GM19452 (cell line): ENCODE measurements at regions not wholly inside any gene's neighbourhood (a gene's known extent, or its start where the extent isn't known, plus 50 kb on each side); places are given as distances from the start of the nearest gene placed in this dataset.

ENCODE experiments used
- ATAC-seq: cut with Tn5 transposase; IDR thresholded peaks from one replicate; pipeline ENCODE4 v1.9.1; 2021; ENCODE audit not compliant: unreplicated experiment

DNA sequence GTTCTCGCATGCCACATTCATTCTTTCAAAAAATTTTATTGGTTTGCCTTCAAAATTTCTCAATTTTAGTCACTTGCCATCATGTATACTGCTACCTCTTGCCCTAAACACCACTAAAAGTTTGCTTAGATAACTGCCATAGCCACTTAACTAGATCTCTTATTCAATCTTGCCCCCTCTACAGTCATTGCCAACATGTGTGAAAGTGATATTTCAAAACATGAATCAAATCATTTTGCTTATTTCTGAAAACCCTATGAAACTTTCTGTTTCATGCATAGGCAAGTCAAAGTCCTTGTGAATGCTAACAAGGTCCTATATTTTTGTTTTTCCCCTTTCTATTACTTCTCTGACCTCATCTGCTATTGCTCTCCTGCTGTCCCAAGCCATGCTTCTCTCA is 397.1 kb downstream of the KCNJ3 start:
- ATAC-seq, result no peak

DNA sequence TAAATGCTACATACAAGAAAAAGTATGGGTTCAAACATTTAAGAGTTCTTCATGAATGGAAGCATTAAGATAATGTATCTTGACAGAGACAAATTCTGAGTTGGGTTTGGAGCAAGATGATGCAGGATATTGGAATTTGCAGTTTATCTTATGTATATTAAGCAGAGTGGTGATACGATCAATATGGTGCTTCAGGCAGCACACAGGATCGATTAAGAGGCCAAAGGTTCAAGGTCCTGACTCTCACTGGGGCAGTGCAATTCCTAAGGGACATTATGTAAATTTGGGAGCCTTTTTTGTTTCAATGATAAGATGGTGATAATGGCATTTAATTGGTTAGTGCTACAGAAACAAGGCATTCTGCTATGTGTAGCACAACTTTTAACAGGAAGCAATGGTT is 381.9 kb downstream of the KCNJ3 start:
- ATAC-seq, result no peak

- no peak for ATAC-seq
Measured at GRCh38 chr2:155070489-155070888, 372.0 kb downstream of the KCNJ3 start.

GRCh38 chr2:155062922-155063258 is 364.4 kb downstream of the KCNJ3 start:
- ATAC-seq, result no peak

DNA sequence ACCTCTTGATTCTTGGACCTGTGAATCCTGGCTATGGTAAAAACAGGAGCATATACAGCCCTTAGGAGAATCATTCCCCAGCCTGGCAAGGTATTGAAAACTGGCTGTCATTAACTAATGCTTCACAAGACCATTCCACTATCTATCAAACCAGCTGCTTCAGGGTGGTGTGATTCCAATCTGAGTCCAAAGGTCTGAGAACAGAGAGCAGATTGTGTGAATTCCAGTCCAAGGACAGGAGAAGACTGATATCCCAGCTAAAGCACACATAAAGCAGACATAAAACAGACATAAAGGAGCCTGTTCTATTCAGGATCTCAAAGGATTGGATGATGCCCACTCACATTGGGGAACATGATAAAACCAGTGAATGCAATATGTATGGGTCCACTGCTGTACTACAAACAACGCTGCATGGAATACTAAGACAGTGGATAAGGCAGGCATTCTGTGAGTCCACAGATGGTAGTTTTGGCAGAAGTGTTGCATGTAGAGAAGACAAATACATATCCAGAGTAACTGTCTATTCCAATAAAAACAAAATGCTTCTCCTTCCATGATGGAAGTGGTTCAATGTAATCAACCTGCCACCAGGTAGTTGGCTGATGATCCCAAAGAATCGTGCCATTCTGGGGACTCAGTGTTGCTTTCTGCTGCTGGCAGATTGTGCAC is 363.9 kb downstream of the KCNJ3 start:
- no peak for ATAC-seq

- no peak for ATAC-seq
Measured at GRCh38 chr2:155060896-155061295, 362.4 kb downstream of the KCNJ3 start.

DNA sequence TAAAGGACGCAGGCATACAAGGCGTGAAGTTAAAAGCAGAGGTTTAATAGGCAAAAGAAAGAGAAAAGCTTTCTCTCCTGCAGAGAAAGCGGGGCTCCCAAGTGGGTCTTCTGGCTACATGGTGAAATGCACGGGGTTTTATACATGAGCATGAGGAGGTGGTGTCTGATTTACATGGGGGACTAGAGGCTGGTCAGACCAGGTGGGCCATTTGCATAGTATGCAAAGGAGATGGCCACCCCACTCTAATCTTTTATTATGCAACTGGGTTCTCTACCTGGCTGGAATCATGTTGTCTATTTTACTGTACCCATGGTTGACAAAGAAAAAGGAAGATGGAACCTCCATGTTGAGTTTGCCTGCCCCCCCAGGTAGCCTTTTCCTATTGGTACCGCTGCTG is 356.2 kb downstream of the KCNJ3 start:
- no peak for ATAC-seq

GRCh38 chr2:155043097-155043496 is 344.6 kb downstream of the KCNJ3 start:
- ATAC-seq, result no peak

GRCh38 chr2:155035308-155035707 is 336.8 kb downstream of the KCNJ3 start:
- no peak for ATAC-seq

DNA sequence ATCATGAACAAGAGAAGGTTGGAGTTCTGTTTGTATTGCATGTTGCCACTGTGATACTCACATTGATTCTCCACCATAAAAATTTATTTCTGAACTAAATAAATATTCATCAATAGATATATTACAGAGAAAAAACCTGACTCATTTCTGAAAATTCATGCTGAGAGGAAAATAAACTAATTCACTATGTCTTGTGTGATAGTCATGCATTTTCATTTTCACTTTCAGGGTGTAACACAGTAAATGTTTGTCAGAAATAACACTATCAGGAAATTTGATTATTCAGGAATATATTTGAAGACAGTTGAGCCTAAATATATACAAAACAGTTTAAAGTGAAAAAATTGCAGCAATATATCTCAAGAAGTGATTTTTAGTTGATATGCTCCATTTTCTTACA is 335.2 kb downstream of the KCNJ3 start:
- no peak for ATAC-seq

DNA sequence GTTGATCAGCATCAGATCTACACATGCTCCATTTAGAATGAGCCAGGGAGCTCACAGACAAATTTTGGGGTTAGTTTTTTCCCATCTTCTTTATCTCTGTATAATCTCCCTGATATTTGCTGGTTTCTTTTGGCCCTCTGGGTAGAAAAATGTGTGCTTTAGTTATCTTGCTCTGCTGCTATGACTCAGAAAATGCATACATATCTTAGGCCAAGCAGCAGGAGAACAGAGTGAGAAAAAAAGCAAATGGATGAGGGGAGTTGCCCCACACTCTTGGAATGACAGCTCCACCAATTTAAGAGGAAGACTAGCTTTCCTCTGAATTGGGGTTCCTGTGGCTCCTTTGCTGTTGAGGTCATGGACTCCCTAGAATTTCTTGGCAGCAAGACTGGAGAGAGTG is 331.8 kb downstream of the KCNJ3 start:
- no peak for ATAC-seq

DNA sequence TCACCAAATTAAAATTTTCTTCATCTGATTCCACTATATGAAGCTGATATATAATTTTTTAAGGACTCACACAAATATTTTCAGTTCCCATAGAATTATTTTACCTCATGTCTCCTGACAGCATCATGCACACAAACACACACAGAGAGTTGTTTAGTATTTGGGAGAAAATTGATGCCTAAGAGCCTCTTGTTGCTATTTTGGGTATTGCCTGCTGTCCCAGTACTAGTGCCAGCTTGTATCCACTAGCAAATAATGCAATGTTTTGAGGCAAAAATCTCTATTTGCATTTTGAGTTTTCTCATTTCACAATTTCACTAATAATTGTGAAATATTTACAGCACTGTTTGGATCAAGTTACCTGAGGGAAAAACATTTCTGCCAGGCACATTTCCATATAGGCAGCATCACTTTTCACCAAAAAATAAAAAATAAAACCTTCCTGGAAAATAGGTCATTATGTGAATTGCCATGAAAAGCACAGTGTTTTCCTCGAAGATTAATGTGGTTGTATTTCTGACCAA is 328.2 kb downstream of the KCNJ3 start:
- ATAC-seq, result no peak

DNA sequence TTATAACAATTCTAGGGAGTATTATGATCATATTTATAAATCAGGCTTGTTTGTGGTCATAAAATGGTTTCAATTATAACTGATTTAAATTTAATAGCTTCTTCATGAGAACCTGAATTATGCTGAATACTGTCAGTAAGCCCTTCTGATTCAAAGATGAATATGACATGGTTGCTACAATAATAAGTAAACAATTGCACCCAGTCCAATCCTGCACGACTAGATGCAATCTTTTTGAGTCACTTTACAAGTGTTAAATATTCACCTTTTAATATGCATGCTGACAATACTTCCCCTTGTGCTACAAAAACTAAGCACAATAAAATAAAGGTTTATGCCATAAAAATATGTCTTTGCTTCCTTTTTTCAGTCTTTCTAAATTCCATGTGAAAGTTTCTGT is 325.2 kb downstream of the KCNJ3 start:
- ATAC-seq, result no peak

DNA sequence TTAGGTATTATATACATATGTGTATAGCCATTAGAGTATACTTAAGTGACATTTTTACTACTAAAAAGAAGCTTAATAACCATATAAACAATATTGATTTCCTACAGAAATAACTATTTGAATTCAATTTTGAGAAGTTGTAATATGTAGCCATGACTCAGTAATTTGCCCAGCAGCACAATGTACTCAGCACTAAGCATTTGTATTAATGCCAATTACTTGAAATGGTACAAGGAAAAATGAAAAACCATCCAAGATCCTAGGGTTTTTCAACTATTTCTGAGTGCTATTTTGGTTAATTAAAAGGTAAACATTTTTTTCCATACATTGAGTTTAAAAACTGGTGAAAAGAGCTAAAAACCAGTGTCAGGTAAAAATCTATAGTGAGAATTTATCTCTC is 324.0 kb downstream of the KCNJ3 start:
- ATAC-seq, result no peak

GRCh38 chr2:155021618-155022017 is 323.1 kb downstream of the KCNJ3 start:
- no peak for ATAC-seq

DNA sequence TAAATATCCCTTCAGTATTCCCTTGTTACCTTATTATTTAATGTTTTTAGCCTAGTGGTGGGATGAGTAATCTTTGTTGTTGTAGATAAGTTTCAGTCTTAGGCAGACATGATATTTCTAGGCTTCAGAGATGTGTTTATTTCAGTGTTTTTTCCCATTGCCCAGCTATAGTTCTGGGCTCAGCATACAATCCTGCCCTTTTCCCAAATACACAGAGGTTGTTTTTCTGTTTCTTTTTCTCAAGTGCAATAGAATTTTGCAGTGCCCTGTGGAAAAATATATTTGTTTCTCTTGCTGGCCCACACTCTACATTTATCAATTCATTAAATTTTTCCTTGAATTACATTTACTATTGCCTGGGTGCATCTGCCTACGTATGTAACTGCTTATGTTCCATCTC is 321.8 kb downstream of the KCNJ3 start:
- no peak for ATAC-seq

DNA sequence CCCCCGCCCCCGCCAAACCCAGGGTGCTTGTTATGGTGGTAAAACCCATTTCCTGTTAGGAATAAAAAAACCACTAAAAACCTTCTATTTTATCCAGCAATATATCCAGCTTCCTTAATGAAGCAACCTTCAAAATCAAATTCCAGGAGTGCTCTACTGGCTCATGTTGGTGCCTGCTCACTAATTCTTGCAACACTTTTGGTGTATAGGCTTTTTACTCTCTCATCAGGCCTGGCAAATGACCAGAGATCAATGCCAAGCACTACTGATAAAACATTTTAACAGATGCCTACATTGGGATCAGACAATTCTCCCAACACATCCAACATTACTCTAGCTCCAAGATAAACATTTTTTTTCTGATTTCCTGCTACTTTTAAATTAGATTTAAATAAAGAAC is 312.4 kb downstream of the KCNJ3 start:
- no peak for ATAC-seq

- ATAC-seq, result no peak
Measured at GRCh38 chr2:154995361-154995760, 296.9 kb downstream of the KCNJ3 start.

DNA sequence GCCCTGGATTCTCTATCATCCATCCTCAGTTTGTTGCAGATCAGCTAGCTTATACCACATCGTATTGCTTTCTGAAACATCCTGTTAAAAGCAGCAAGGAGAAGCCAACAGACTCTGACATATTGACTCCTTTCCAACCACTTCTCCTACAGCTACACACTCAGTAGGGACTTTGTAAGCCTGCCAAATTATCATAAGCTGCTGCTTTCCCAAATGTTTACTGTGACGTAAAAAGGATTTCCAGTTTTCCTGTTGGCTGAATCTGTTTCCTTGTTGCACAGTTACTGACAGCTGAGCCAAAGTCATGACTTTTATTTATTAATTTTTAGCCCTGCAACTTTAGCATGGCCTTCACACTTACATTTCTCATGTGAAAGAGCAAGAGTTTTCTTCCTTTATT is 294.3 kb downstream of the KCNJ3 start:
- ATAC-seq, result no peak

- no peak for ATAC-seq
Measured at GRCh38 chr2:154978710-154979109, 280.2 kb downstream of the KCNJ3 start.

DNA sequence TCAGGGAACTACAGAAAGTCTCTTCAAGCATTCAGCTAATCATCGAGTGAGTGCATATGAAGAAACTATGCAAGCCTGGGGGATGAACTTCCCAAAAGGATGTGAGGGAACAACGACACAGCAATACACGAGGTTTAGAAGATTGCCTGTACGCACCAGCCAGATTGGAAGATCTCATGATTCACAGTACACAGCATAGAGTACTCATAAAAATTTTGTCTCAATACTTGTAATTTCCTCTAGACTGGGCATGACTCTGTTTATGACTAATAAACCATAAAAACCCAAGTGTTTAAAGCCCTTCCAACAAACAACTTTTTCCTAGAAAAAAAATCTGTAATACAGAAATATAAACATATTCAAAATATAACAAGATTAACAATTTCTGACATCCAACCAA is 279.7 kb downstream of the KCNJ3 start:
- ATAC-seq, result no peak

- no peak for ATAC-seq
Measured at GRCh38 chr2:154974041-154974440, 275.5 kb downstream of the KCNJ3 start.

GRCh38 chr2:154963511-154963910 is 265.0 kb downstream of the KCNJ3 start:
- ATAC-seq, result no peak
